ENCODE measurements at regions not wholly inside any gene's neighbourhood (a gene's known extent, or its start where the extent isn't known, plus 50 kb on each side); places are given as distances from the start of the nearest gene placed in this dataset.
"Not testable (repeated sequence)": the region's sequence is repeated elsewhere in the genome, so short reads cannot be mapped to it uniquely, and the experiment has no call there.

- 84 to 90% methylated on average over 3 of the region's 3 CpGs for WGBS, 2 donors
- Histone ChIP-seq H3K27me3 (no peaks in the 10 kb centered on the region), H3K9me3 (no peaks in the 10 kb centered on the region), H3K4me3 (no peak overlapping the region), H3K36me3 (no peaks in the 10 kb centered on the region), H3K27ac (no peak overlapping the region), H3K4me1 (no peaks in the 10 kb centered on the region)
- no peak for DNase-seq (ENCODE audit: low spot score in 2 of 2)
- TF ChIP-seq CTCF (IDR thresholded peaks at IDR 0.05) (no peak), POLR2A (IDR thresholded peaks at IDR 0.05) (no peak), EP300 (IDR thresholded peaks at IDR 0.05) (no peak)
Measured at GRCh38 chr12:60212159-60213000, 616.6 kb downstream of the SLC16A7 start.

- H3K9me3 ChIP-seq; H3K4me3 ChIP-seq; H3K27ac ChIP-seq; H3K4me1 ChIP-seq; DNase-seq (ENCODE audit: low spot score in 2 of 2); H3K36me3 ChIP-seq; H3K27me3 ChIP-seq: not testable (repeated sequence)
- 89 to 92% methylated on average over 3 of the region's 3 CpGs for WGBS, 2 donors
Measured at GRCh38 chr12:60213272-60213671, 617.4 kb downstream of the SLC16A7 start.

- Histone ChIP-seq H3K27me3 (no peaks in the 10 kb centered on the region), H3K9me3 (no peaks in the 10 kb centered on the region), H3K4me3 (no peak overlapping the region), H3K36me3 (no peaks in the 10 kb centered on the region), H3K27ac (no peak overlapping the region), H3K4me1 (no peaks in the 10 kb centered on the region)
- DNase-seq (ENCODE audit: low spot score in 2 of 2) = no peak
- WGBS, 2 donors = 72 to 76% methylated on average over 5 of the region's 5 CpGs
- TF ChIP-seq EP300 (IDR thresholded peaks at IDR 0.05) = no peak
- no peak for TF ChIP-seq CTCF (IDR thresholded peaks at IDR 0.05)
- TF ChIP-seq POLR2A (IDR thresholded peaks at IDR 0.05) = no peak
Measured at GRCh38 chr12:60216226-60216625, 620.4 kb downstream of the SLC16A7 start.

- H3K4me1 ChIP-seq = no peaks in the 10 kb centered on the region
- 65 to 67% methylated on average over 4 of the region's 4 CpGs for WGBS, 2 donors
Measured at GRCh38 chr12:60223242-60223641, 627.4 kb downstream of the SLC16A7 start.

GRCh38 chr12:60225216-60226000, 629.6 kb downstream of the SLC16A7 start:
- H3K9me3 ChIP-seq = no peaks in the 10 kb centered on the region
- no peaks in the 10 kb centered on the region for H3K4me1 ChIP-seq
- DNase-seq (ENCODE audit: low spot score in 2 of 2) = no peak
- H3K27ac ChIP-seq = no peak overlapping the region
- H3K4me3 ChIP-seq = no peak overlapping the region
- TF ChIP-seq CTCF (IDR thresholded peaks at IDR 0.05) (no peak), EP300 (IDR thresholded peaks at IDR 0.05) (no peak), POLR2A (IDR thresholded peaks at IDR 0.05) (no peak)
- 82 to 88% methylated on average over 11 of the region's 11 CpGs for WGBS, 2 donors
- no peaks in the 10 kb centered on the region for H3K27me3 ChIP-seq
- no peaks in the 10 kb centered on the region for H3K36me3 ChIP-seq

More at GRCh38 chr12:60223242-60223641, 627.4 kb downstream of the SLC16A7 start:
- Histone ChIP-seq H3K36me3 (no peaks in the 10 kb centered on the region), H3K27me3 (no peaks in the 10 kb centered on the region), H3K9me3 (no peaks in the 10 kb centered on the region), H3K4me3 (no peak overlapping the region), H3K27ac (no peak overlapping the region)
- TF ChIP-seq EP300 (IDR thresholded peaks at IDR 0.05) = no peak
- no peak for DNase-seq (ENCODE audit: low spot score in 2 of 2)

- H3K4me3 ChIP-seq = no peak overlapping the region
- H3K27me3 ChIP-seq = no peaks in the 10 kb centered on the region
- 89 to 94% methylated on average over 2 of the region's 2 CpGs for WGBS, 2 donors
- H3K27ac ChIP-seq = no peak overlapping the region
- H3K9me3 ChIP-seq = no peaks in the 10 kb centered on the region
- no peaks in the 10 kb centered on the region for H3K36me3 ChIP-seq
- H3K4me1 ChIP-seq = no peaks in the 10 kb centered on the region
- TF ChIP-seq POLR2A (IDR thresholded peaks at IDR 0.05) (no peak), CTCF (IDR thresholded peaks at IDR 0.05) (no peak), EP300 (IDR thresholded peaks at IDR 0.05) (no peak)
- DNase-seq (ENCODE audit: low spot score in 2 of 2) = no peak
Measured at GRCh38 chr12:60227916-60228315, 632.1 kb downstream of the SLC16A7 start.
